ENCODE measurements at regions not wholly inside any gene's neighbourhood (a gene's known extent, or its start where the extent isn't known, plus 50 kb on each side); places are given as distances from the start of the nearest gene placed in this dataset.

DNA sequence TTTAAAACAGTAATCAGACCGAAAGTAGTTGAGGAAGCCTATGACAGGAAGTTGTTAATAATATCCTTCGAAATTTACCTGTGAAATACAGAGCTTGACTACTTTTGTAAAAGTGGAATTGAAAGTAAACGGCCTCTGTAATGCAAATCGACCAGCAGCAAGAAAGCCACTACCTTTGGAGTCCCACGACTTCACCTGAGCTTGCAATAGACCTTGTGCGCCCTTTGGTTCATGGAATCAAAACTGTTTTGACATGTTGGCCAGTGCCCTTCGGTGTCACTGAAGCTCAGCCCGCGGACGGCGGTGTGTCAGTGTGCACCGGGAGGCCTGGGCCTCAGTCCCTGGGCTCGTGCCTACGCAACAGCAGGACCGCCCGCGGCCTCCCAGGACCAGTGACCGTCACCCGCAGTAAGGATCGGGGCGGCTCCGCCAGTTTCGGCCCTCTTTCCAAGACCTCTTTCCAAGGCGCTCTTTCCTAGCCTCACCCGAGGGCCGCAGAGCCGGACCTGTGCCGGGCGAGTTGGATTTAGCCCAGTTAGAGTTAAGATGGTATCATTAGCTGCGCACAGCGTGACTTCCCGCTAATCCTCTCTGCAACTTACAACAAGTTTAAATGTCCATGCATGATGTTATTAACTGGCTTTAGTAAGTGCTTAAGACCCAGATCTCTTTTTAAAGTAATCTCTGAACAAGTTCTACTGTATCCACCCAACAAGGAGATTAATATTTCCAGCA lies 223.3 kb downstream of the MEF2C start:
- DNase-seq (ENCODE audit: low read depth, low spot score) = no peak
- Histone ChIP-seq H4K20me1 (ENCODE audit: insufficient read depth) (no peaks in the 10 kb centered on the region), H3K79me2 (ENCODE audit: insufficient read depth, low read length) (no peaks in the 10 kb centered on the region), H3K9ac (ENCODE audit: low read length) (no peak overlapping the region), H3K27me3 (ENCODE audit: insufficient read depth, low read length) (no peaks in the 10 kb centered on the region), H3K9me3 (ENCODE audit: control insufficient read depth in 1 of 2, insufficient read depth in 1 of 2, low read depth in 1 of 2, low read length in 2 of 2) (no peaks in the 10 kb centered on the region), H3K36me3 (ENCODE audit: control insufficient read depth in 1 of 2, insufficient read depth in 2 of 2, low read length in 2 of 2) (no peaks in the 10 kb centered on the region), H2AFZ (ENCODE audit: low read depth, low read length, poor library complexity, severe bottlenecking) (no peak overlapping the region), H3K27ac (ENCODE audit: low read depth, low read length) (no peak overlapping the region), H3K4me2 (ENCODE audit: low read length) (no peak overlapping the region), H3K4me3 (replicated peaks in 1 of 2; ENCODE audit: low read depth in 1 of 2, low read length in 2 of 2) (no peak overlapping the region), H3K9me2 (ENCODE audit: insufficient read depth) (no peaks in the 10 kb centered on the region), H3K4me1 (ENCODE audit: control insufficient read depth in 1 of 2, insufficient read depth in 2 of 2, low read length in 2 of 2) (peaks cover 0 to 12% of the 10 kb centered on the region in 2 experiments; a peak in 2 of 4 replicates)
- intact Hi-C loops (cut with micrococcal nuclease) = loop anchor here (10.0 kb wide), 1 partner anchor 395 kb away; the partner anchor contains the start of gene TMEM161B
- ChIA-PET POLR2A (no interaction called here), RAD21 (ENCODE audit: low non-redundant PET in 1 of 2, low total read pairs in 2 of 2, uncharacterized antibody in 2 of 2, unreplicated experiment in 2 of 2) (no interaction called here), CTCF (interaction anchor here (1.4 kb wide), 1 partner anchor 57 kb away, joined by 3 read pairs; no protein-coding TSS in a partner anchor)
- BruUV-seq (replicated peaks) = no TSS peak
- TF ChIP-seq, protein P1, sequence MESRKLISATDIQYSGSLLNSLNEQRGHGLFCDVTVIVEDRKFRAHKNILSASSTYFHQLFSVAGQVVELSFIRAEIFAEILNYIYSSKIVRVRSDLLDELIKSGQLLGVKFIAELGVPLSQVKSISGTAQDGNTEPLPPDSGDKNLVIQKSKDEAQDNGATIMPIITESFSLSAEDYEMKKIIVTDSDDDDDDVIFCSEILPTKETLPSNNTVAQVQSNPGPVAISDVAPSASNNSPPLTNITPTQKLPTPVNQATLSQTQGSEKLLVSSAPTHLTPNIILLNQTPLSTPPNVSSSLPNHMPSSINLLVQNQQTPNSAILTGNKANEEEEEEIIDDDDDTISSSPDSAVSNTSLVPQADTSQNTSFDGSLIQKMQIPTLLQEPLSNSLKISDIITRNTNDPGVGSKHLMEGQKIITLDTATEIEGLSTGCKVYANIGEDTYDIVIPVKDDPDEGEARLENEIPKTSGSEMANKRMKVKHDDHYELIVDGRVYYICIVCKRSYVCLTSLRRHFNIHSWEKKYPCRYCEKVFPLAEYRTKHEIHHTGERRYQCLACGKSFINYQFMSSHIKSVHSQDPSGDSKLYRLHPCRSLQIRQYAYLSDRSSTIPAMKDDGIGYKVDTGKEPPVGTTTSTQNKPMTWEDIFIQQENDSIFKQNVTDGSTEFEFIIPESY (IDR thresholded peaks at IDR 0.05; ENCODE audit: extremely low read depth, insufficient replicate concordance, low read length) = no peak
- no peak for ATAC-seq

DNA sequence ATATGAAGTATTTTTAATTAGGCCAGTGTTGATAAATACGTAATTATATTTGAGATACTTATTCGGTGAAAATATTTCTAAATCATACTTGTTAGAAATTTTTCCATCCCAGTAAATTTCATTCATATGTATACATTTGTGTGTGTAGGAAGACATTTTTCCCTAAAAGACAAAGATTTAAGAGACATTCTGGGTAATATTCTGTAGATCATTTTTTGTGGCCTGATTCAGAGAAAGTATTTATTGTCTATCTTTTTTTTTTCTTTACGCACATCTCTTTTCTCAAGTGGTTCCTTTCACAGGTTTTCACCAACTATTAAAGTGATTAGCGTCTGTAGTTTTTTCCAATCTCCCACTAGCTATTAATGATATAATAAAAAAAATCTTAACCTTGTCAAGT lies 224.1 kb downstream of the MEF2C start:
- intact Hi-C loops (cut with micrococcal nuclease) = no loop called here
- H3K4me1 ChIP-seq (ENCODE audit: control insufficient read depth in 1 of 2, insufficient read depth in 2 of 2, low read length in 2 of 2) = peaks cover 0 to 12% of the 10 kb centered on the region in 2 experiments; a peak in 2 of 4 replicates
- POLR2A ChIA-PET = no interaction called here
- ATAC-seq = no peak
- H2AFZ ChIP-seq (ENCODE audit: low read depth, low read length, poor library complexity, severe bottlenecking) = peak overlapping the region; percentile 42
- H3K27me3 ChIP-seq (ENCODE audit: insufficient read depth, low read length) = no peaks in the 10 kb centered on the region
- no peaks in the 10 kb centered on the region for H3K79me2 ChIP-seq (ENCODE audit: insufficient read depth, low read length)
- no peaks in the 10 kb centered on the region for H3K36me3 ChIP-seq (ENCODE audit: control insufficient read depth in 1 of 2, insufficient read depth in 2 of 2, low read length in 2 of 2)
- H3K27ac ChIP-seq (ENCODE audit: low read depth, low read length) = no peak overlapping the region
- no peaks in the 10 kb centered on the region for H3K9me2 ChIP-seq (ENCODE audit: insufficient read depth)
- no peak overlapping the region for H3K9ac ChIP-seq (ENCODE audit: low read length)
- BruUV-seq (replicated peaks) = no TSS peak
- no peaks in the 10 kb centered on the region for H3K9me3 ChIP-seq (ENCODE audit: control insufficient read depth in 1 of 2, insufficient read depth in 1 of 2, low read depth in 1 of 2, low read length in 2 of 2)
- CTCF ChIA-PET = no interaction called here
- H4K20me1 ChIP-seq (ENCODE audit: insufficient read depth) = no peaks in the 10 kb centered on the region
- RAD21 ChIA-PET (ENCODE audit: low non-redundant PET in 1 of 2, low total read pairs in 2 of 2, uncharacterized antibody in 2 of 2, unreplicated experiment in 2 of 2) = no interaction called here
- H3K4me3 ChIP-seq (replicated peaks in 1 of 2; ENCODE audit: low read depth in 1 of 2, low read length in 2 of 2) = no peak overlapping the region
- DNase-seq (ENCODE audit: low read depth, low spot score) = no peak
- H3K4me2 ChIP-seq (ENCODE audit: low read length) = no peak overlapping the region
- TF ChIP-seq ZNF274 (IDR thresholded peaks at IDR 0.05; ENCODE audit: low read depth, low read length) = no peak
- TF ChIP-seq RAD21 (IDR thresholded peaks at IDR 0.05; ENCODE audit: low read depth) = no peak
- no peak for TF ChIP-seq SIN3A (IDR thresholded peaks at IDR 0.05; ENCODE audit: low read depth)
- no peak for TF ChIP-seq EZH2phosphoT487 (IDR thresholded peaks at IDR 0.05; ENCODE audit: borderline replicate concordance)
- no peak for TF ChIP-seq CBX3 (IDR thresholded peaks at IDR 0.05; ENCODE audit: low read depth)
- no peak for TF ChIP-seq SRF (IDR thresholded peaks at IDR 0.05; ENCODE audit: low read depth)
- TF ChIP-seq, protein P2, sequence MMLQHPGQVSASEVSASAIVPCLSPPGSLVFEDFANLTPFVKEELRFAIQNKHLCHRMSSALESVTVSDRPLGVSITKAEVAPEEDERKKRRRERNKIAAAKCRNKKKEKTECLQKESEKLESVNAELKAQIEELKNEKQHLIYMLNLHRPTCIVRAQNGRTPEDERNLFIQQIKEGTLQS (IDR thresholded peaks at IDR 0.05) = no peak
- TF ChIP-seq POLR2AphosphoS5 (IDR thresholded peaks at IDR 0.05; ENCODE audit: low read depth, low read length) = no peak
- TF ChIP-seq SP1 (IDR thresholded peaks at IDR 0.05; ENCODE audit: low read depth) = no peak
- TF ChIP-seq JUND (IDR thresholded peaks at IDR 0.05) = no peak
- no peak for TF ChIP-seq YY1 (IDR thresholded peaks at IDR 0.05; ENCODE audit: extremely low read depth, insufficient replicate concordance, low read depth, low read length)
- TF ChIP-seq ZFX (IDR thresholded peaks at IDR 0.05) = no peak
- TF ChIP-seq EZH2 (IDR thresholded peaks at IDR 0.05) = no peak
- no peak for TF ChIP-seq EGR1 (IDR thresholded peaks at IDR 0.05; ENCODE audit: low read depth)
- TF ChIP-seq, protein P3, sequence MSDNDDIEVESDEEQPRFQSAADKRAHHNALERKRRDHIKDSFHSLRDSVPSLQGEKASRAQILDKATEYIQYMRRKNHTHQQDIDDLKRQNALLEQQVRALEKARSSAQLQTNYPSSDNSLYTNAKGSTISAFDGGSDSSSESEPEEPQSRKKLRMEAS (IDR thresholded peaks at IDR 0.05) = no peak
- TF ChIP-seq CEBPB (IDR thresholded peaks at IDR 0.05; ENCODE audit: low read depth) = no peak
- TF ChIP-seq, protein P1 (IDR thresholded peaks at IDR 0.05; ENCODE audit: extremely low read depth, insufficient replicate concordance, low read length) = no peak
